HL-60/S4 treated with retinoic acid at 250 ng/mL for 4 days and 3 days (cell line): ENCODE measurements at regions not wholly inside any gene's neighbourhood (a gene's known extent, or its start where the extent isn't known, plus 50 kb on each side); places are given as distances from the start of the nearest gene placed in this dataset.

ENCODE experiments used
- in situ Hi-C: fragments of 300-500 bp; cut with MboI; formaldehyde crosslinking; loops from 2 replicates; pipeline ENCODE4 v1.7.0; 2022; ENCODE audit warnings: low sequenced_read_pairs

DNA sequence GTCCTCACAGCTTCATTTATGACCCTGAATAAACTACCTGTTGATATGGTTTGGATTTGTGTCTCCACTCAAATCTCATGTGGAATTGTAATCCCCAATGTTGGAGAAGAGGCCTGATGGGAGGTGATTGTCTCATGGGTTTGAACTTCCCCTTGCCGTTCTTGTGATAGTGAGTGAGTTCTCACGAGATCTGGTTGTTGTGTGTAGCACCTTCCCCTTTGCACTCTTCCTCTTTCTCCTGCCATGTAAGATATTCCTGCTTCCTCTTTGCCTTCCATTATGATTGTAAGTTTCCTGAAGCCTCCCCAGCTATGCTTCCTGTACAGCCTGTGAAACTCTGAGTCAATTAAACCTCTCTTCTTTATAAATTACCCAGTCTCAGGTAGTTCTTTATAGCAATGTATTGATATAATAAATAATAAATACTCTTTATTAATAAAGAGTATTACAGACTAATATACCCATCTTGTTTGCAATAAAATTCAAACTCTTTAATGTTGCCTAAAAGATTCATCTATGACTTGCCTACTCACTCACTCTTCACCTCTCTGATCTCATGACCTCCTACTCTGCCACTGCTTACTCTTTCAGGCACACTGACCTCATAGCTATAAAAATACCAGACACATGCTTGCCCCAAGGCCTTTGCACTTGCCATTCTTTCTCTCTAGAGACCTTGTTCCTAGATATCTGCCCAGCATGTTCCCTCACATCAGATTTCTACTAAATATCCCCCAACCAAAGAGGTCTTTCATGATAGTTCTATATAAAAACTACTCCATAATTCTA, 256.4 kb upstream of the MARCKS start:
- in situ Hi-C loops, result no loop called here

- in situ Hi-C loops, result no loop called here
These were observed 249.2 kb upstream of the MARCKS start for GRCh38 chr6:113607821-113608545.

GRCh38 chr6:113610377-113610988, 246.7 kb upstream of the MARCKS start:
- in situ Hi-C loops, result no loop called here

GRCh38 chr6:113616701-113617274, 240.4 kb upstream of the MARCKS start:
- in situ Hi-C loops, result no loop called here

GRCh38 chr6:113619077-113619476, 238.1 kb upstream of the MARCKS start:
- in situ Hi-C loops, result no loop called here

DNA sequence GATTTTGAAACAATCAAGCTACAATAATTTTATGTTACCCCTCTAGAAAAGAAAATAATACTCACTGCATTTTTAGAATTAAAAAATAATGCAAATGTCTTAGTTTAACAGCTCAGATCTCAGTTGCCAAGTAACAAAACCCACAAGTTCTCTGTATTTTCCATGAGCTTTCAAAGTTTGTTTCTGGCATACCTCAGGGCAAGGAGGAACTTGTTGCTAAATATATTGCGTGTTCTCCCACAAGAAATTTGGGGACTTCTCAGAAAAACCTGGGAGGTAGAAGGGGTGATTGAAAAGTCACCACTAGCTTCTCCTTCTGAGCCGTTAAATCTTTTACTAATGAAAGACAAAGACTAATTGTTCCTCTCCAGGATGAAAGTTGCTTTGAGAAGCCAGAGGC, 236.8 kb upstream of the MARCKS start:
- in situ Hi-C loops, result no loop called here

DNA sequence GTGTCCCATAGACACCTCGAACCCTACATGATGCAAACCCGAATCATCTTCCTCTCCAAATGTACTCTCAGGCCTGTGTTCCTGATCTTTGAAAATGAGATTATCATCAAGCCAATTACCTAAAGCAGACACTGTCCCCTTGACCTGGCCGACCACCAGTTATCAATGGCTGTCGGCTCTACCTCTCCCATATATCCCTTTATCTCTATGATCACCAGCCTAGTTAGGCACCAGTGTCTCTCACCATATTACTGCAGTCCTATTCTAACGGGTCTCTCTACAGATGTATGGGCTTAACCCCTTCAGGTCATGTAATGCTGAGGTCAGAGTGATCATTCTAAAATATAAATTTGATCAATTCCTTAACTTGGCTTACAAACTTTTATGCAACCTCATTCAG, 234.9 kb upstream of the MARCKS start:
- in situ Hi-C loops, result no loop called here

DNA sequence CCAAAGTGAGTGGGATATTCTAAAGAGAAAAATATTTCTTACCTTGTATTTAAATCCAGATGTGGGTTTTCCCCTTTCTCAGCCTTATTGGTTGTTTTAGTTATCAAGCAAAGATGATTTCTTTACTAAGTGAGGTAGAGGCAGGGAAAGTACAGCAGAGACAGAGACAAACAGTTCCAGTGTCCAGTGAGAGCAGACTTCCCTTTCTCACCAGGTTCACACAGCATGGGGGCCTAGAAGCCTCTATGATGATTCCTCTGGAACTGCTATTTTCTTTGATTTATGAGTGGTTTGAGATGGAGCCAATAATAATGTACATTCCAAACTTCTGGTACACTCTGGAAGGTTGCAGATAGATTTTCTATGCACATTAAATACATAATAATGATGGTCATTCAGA, 234.0 kb upstream of the MARCKS start:
- in situ Hi-C loops, result no loop called here

GRCh38 chr6:113625850-113626249, 231.3 kb upstream of the MARCKS start:
- in situ Hi-C loops, result no loop called here

DNA sequence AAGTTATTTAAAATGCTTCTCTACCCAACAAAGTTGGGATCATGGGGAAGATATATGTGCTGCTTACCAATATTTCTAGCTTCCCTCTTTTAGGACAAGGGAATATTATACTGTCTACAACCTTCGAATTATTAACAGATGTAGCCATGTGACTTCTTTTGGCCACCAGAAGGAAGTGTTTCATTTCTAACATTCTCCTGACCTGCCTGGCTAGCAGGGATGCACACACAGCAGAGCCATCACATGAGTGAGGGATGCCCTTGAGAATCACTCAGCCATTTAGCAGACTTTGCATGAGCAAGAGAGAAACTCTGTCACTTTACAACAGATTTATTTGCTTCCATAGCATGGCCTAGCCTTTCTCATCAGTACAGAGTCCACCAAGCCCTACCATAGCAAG, 230.7 kb upstream of the MARCKS start:
- in situ Hi-C loops, result no loop called here

DNA sequence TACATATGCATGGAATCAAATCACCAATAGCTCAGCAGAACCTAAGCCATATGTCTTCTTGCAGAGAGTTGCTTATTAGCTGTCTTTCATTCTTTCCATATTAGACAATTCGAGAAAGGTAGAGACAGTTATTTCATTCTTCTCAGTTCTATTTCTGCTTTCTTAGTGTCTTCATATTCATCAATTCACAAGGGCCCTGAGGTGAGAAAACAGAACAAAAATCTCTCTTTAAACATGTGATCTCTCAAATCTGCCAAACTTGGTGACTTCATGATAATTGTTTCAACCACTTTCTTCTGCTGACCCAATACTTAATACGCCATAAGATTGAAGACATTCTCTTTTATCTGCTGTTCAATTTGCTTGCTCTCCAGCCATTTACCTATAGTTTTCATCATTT, 229.7 kb upstream of the MARCKS start:
- in situ Hi-C loops, result no loop called here

DNA sequence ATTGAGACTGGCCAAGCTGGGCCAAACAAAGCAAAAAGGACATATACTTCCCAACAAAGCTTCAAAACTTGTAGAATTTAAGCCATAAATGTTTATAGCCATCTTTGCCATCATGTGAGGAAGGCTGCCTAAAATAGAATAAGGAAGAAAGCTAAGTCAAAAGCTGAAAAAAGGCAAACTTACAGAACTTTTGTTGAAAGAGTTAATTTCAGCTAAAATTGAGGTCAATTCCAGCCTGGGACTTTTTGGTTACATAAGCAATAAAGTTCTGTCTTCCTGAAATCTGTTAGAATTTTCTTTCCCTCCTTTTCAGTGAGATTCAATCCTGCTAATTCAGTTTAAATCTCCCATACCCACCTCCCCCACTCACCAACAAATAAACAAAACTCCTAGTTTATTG, 227.9 kb upstream of the MARCKS start:
- in situ Hi-C loops, result no loop called here

GRCh38 chr6:113629975-113630737, 227.0 kb upstream of the MARCKS start:
- in situ Hi-C loops, result no loop called here

GRCh38 chr6:113630738-113631535, 226.2 kb upstream of the MARCKS start:
- in situ Hi-C loops, result no loop called here

- in situ Hi-C loops, result no loop called here
These were observed 225.5 kb upstream of the MARCKS start for GRCh38 chr6:113631666-113632065.

DNA sequence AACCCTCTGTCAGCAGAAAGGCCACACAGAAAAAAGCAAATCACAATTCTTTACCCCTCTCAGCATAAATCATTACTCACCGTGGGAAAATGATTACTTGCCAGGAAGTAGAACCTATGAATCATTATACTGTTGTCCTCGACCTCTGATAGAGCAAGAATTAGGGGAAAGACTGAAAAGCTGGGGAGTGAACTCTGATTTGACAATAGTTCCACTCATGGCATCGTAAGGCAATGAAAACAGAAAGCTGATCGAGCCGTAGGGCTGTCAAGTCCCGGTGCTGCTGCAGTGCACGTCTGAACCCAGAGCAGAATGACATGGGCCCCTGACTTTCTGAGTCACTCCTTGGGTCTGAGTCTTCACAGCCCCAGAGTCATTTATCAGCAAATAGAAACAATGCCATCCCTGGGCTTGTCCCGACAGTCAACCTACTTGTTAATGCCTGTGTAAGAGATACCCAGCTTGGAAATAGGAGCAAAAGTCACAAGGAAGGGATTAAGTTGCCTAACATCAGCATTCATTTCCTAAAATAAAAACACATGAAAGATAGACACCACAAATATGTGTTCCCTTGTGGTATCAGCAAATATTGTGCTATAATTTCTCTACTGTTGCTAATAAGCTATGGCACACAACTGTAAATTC, 224.8 kb upstream of the MARCKS start:
- in situ Hi-C loops, result no loop called here

DNA sequence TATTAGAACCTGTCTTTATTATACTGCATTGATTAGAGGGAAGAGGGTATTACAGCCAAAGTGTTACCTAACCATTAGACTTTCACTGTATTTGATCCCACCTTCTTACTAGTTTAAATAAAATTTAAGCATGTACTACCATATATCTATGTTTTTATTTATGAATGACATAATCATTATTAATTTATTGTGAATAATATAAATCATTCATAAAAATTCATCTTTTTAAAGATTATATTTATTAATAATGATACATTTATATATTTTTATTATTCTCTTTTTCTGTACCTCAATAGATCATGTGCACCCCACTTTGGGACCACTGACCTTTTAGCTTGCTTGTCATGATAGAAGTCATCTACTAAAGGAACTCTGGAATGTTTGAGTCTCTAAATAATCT, 223.5 kb upstream of the MARCKS start:
- in situ Hi-C loops, result no loop called here

DNA sequence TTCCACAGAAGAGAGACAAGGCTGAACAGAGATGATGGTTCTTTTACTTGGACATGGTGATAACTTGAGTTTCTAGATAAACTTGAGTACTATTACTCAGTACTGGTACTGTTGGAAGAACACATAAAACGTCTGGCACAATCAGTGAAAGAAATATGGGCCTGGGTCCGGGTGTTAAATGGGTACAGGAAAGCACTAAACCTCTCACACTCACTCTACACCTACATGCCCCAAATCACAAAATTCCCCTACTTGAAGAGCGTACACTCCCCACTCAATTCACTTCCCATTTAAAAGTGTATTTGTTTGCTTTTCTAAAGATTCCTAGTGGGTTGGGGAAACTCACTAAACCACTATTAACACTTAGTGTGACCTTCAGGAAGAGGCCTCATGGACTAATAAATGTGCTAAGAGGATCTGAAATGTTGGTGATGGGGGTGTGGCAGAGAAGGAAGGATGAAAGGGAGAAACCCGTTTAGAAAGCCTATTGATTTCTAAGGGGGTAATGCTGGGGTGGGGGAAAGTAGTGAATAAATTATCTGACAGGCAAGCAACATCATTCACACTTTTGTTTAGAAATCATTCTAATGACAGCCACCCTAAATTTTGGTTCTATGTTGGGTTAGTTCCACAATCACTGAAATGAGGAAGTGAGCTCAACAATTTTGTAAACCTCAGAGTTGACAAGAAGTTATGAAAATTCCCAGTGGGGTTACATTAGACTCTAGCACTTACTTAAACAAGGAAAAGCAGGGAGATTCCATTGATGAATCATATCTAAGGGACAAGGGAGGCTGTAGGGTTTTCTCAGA, 222.6 kb upstream of the MARCKS start:
- in situ Hi-C loops, result no loop called here
